G401 (cell line): ENCODE measurements at regions not wholly inside any gene's neighbourhood (a gene's known extent, or its start where the extent isn't known, plus 50 kb on each side); places are given as distances from the start of the nearest gene placed in this dataset.
"Not testable (repeated sequence)": the region's sequence is repeated elsewhere in the genome, so short reads cannot be mapped to it uniquely, and the experiment has no call there.

ENCODE experiments used
- DNase-seq: peaks from one replicate; pipeline ENCODE4 v3.0.0-alpha.2; 2015; ENCODE audit warnings: low spot score
- in situ Hi-C: cut with HindIII; loops from 2 replicates; pipeline ENCODE4 v1.10.0; 2016; ENCODE audit warnings: low sequenced_read_pairs, mixed read lengths

DNA sequence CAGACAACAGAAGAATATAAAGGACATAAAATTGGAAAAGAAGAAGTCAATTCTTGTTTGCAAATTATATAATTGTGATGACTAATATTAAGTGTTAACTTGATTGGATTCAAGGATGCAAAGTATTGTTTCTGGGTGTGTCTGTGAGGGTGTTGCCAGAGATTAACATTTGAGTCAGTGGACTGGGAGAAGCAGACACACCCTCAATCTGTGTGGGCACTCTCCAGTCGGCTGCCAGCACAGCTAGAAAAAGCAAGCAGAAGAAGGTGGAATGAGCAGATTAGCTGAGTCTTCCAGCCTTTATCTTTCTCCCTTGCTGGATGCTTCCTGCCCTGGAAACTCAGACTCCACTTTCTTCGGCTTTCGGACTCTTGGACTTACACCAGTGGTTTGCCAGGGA, 51.7 kb downstream of the UBE2NL start:
- DNase-seq = no peak
- in situ Hi-C loops = no loop called here

DNA sequence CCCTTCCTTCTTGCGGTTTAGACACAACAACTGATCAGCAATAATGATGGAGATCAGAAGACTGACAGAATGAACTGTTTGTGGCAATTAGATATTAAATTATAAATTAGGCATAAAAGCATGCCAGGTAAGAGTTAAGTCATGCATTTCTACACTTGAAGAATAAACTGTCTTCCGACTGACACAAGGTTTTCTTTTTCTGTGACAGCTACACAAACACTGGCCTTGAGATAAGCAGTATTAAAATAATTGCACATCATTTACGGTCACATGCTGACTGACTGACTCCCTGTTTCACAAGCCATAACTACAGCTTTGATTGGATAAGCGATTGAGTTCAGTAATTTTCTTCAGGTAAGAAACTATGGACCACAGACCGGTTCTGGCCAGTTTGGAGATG, 56.2 kb downstream of the UBE2NL start:
- in situ Hi-C loops = no loop called here
- DNase-seq = no peak

DNA sequence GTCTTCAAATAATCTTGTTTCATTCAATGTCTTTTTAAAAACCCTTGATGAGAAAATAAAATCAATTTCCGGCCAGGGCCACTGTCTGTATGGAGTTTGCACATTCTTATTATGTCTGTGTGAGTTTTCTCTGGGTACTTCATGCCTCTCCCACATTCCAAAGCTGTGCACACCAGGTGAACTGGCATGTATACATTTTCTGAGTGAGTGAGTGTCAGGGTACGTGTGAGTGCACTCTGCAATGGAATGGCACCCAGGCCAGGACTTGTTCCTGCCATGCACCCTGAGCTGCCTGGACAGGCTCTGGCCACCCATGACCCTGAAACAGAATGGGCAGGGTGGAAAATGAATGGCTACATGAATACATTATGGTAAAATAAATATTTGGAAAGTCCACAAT, 61.3 kb downstream of the UBE2NL start:
- in situ Hi-C loops = no loop called here
- no peak for DNase-seq

DNA sequence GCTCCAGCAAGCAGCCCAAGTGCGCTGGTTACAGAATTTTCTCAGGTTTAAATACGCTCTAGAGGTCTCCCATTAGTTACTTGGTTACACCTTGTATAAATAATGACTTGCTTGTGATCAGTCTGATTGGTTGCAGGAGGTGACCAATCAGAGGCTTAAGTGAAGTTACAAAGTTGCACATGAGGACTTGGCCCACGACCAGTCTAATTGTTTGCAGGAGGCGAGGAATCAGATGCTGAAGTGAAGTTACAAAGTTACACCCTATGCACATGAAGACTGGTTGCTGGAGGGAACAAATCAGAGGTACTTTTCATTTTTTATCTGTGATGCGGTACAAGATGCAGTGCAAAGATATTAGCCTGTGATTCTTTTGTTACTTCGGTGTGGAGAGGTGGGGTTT, 80.7 kb downstream of the UBE2NL start:
- in situ Hi-C loops = no loop called here
- DNase-seq = no peak

DNA sequence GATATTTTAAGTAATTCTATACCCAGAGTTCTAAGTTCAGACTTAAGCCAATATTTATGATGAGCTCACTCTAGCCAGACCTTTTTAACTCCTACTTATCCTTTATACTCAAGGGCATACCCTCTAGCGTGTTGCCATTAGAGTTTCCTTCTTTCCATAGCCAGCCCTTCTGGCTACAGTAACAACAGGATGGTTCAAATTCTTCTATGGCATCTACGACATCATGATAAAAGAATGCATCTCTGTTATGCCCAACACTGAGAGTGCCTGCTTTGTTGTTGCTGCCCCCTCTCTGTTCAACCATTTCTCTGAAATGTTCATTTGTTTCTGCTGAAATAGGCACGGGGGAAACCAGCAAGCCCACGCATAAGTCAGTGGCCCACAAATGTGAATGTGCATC, 104.5 kb downstream of the UBE2NL start:
- in situ Hi-C loops = no loop called here
- DNase-seq = no peak

DNA sequence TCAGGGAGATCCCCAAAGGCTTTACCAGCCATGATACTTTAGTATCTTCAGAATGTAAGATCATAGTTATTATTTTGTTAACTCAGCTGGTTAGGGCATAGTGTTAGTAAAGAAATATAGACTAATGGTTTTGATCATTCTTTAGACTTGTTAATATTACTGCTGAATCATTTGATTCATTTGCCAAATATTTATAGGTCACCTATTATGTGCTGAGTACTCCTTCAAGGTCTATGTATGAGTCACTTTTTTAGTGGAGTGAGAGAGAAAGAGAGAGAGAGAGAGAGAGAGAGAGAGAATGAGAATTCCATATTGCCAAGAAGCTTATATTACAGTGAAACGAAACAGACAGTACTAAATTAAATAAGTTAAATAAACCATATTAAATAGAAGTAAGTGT, 110.3 kb downstream of the UBE2NL start:
- in situ Hi-C loops = no loop called here

DNA sequence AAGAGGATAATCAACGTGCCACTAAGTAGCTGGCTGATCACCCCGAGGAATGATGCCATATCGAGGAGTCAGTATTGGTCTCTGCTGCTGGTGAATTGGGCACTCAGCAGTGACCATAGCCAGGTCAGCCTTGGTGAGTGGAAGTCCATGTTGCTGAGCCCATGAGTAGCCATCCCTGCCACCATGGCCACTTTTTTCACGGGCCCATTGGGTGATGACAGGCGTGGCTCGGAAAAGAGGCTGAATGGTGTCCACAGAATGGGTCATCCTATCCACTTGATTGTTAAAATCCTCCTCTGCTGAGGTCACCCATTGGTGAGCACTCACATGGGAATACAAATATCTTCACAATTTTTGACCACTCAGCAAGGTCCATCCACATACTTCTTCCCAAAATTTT, 114.4 kb downstream of the UBE2NL start:
- in situ Hi-C loops = no loop called here
- no peak for DNase-seq

More for the DNA sequence above, 110.3 kb downstream of the UBE2NL start:
- no peak for DNase-seq

DNA sequence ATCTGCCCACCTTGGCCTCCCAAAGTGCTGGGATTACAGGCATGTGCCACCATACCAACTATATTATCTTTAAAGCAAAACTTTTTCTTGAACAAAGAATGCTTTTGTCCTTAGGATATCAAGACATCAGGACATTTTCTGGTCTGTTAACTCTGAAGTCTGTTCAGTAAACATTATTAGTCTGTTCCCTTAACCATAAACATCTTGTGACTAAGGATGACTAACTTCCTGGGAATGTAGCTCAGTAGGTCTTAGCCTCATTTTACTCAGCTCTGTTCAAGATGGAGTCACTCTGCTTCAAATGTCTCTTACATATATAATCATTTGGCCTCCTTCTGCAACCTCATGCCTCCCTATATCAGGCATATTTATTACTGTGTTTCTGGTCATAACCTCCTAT, 122.9 kb downstream of the UBE2NL start:
- in situ Hi-C loops = no loop called here
- DNase-seq = no peak

DNA sequence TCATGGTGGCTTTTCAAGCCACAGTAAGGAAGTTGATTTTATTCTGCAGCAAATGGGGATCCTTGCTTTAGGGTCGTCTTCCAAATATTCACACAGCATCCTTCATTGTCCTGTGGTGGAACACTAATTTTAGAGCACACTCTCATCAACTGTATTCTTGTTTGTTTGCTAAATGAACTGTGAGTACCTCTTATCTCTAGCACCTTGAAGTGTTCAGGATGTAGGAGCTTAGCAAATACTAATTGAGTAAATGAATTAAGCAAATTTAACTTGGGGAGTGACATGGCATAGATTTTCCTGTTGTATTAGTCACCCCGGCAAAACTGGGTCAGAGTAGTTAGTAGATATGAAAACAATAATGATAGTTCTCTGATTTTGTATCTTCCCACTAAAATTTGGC, 156.9 kb downstream of the UBE2NL start:
- in situ Hi-C loops = no loop called here
- no peak for DNase-seq

DNA sequence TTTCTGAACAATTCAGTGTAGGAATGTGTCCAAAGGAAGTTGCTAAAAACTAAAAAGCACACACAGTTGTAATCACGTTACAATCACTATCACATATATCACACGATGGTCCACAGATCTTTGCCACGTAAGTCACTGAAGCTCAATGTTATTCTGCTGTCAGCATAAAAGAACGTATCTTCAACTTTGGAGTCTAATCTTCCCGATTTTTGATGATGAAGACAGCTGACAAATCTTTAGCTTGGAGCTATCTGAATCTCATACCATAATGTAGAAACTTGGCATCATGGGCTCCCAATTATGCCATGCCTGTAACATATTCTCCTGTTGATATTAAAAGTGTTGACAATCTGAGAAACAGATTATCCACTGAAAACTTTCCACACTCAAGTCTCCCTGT, 158.4 kb downstream of the UBE2NL start:
- in situ Hi-C loops = no loop called here
- DNase-seq = no peak

DNA sequence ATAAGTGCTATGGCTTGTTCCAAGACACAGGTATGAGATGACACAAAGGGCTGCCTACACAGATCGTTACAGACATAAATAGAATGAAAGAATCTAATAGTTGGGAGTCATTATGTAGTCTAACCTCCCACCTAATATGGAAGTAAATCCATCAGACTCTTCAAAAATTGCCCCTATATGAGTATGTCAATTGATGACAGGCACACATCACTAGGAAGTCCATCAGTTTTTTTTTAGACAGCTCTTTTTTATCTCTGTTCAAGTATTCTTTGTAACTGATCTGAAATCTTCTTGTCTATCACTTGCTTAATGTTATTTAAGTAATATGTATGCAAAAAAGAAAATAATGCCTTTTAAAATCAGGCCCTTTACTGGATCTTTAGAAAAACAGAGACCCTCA, 191.6 kb downstream of the UBE2NL start:
- in situ Hi-C loops = no loop called here
- DNase-seq = no peak

DNA sequence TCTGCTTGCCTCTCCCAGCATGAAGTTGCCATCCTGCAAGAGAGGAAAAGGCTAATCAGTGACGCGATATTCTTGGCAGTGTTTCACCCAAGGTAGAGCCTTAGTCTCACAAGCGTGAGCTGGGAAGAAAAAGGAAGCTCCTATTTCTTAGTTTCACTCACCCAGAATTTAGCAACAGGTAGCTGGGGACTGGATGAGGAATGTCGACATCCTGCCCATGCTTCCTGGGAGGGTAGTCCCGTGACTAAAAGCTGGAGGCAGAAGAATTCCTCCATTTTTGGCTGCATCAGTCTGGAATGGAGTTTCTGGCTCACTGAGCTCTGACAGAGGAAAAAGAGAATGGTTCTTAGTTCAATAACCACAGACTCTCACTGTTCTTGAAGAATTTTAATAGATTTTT, 198.4 kb downstream of the UBE2NL start:
- in situ Hi-C loops, DNase-seq: not testable (repeated sequence)

DNA sequence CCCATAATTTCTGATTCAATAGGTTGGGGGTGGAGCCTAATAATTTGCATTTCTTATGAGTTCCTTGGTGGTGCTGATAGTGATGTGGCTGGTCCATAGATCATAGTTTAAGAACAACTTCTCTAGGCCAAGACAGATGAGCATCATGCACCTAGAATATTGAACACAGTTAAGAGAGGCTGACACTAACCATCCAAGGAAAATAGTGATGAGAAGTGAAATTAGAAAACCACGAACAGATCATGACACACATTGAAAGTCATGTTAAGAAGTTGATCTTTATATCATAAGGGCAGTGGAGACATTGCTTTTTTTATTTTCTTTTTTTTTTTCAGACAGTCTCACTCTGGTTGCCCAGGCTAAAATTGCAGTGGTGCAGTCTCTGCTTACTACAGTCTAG, 205.8 kb downstream of the UBE2NL start:
- in situ Hi-C loops, DNase-seq: not testable (repeated sequence)

DNA sequence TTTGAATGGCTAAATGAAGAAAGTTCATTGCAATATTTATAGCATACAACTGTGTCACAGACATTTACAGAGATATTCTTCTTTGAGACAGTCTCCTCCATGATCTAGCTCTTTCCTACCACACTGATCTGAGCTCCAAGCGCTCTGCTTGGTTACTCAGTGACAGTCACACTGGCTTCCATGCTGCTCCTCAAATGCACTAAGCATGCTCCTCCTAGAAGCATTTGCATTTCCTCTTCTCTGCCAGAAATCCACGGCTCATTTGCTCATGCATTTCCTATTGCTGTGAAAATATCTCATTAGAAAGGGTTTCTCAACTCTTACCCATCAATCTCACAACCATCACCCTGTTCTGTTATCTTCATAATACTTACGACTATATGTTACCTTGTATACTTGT, 208.2 kb downstream of the UBE2NL start:
- DNase-seq, in situ Hi-C loops: not testable (repeated sequence)

DNA sequence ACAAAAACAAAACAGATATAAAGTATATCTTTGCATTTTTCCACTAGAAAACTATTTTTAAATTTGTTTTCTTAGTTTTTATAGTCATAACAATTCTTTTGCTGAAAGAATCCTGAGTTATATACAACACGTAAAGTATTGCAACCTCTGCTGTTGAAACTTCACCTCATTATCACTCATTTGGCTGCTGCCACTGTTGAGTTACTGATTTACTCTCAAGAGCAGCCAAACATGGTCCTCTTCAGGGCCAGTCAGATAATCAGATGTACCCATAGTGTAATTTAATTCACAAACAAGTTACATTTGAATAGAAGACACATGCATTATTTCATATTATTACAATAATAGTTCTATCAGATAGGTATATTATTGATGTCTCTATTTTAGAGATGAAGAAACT, 235.6 kb downstream of the UBE2NL start:
- DNase-seq, in situ Hi-C loops: not testable (repeated sequence)

DNA sequence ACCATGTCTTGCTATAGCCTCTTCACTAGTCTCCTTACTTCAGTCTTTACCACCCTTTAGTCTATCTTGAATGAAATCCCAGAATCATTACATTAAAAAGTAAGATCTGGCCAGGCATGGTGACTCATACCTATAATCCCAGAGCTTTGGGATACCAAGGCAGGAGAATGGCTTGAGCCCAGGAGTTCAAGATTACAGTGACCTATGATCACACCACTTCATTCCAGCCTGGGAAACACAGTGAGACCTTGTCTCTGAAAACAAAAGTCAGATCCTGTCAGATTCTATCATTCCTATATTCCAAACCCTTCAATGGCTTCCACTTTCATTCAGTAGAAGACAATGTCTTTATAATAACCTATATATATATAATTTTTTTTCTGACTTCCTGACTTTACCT, 237.7 kb downstream of the UBE2NL start:
- in situ Hi-C loops, DNase-seq: not testable (repeated sequence)

DNA sequence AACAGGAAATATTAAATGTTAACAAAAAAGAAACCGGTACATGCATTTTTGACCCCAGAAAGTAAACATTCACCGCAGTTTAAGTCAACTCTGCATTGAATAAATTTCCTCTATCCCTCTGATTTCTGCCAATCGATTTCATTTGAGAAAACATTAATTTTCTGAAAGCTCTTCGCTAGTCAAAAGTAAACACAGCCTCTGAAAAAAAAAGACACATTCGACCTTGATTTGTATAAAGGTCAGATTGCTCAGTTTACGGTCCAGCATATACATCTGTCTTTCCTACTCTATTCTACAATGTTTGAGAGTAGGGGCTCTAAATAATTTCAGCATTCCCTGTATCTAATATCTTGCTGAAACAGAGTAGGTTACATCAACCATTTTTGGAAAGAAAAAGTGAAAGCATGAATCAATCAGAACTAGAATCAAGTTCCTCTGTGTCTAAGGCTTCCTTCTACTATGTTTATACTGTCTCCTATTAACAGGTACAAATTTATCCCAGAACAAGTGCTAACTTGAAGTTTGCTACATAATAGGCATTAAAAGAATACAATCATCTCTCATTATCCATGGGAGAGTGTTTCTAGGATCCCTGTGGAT, 243.8 kb downstream of the UBE2NL start:
- DNase-seq, in situ Hi-C loops: not testable (repeated sequence)

DNA sequence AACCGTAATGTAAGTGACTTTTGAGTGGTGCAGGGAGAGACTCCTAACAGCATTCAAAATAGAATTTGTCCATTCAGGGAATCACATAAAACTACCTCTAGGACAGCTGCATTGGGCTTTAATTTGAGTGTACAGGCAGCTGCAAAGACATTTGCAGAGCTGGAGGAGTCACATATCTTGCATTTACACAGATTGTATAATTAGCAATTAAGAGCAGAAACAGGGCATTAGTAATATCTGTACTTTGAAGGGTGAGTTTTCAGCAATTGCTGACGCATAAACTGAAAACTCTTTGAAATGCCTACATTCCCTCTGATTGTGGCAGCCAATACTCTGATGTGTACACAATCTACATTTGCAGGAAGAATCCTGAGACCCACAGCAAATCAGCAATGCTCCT, 245.6 kb downstream of the UBE2NL start:
- in situ Hi-C loops, DNase-seq: not testable (repeated sequence)

DNA sequence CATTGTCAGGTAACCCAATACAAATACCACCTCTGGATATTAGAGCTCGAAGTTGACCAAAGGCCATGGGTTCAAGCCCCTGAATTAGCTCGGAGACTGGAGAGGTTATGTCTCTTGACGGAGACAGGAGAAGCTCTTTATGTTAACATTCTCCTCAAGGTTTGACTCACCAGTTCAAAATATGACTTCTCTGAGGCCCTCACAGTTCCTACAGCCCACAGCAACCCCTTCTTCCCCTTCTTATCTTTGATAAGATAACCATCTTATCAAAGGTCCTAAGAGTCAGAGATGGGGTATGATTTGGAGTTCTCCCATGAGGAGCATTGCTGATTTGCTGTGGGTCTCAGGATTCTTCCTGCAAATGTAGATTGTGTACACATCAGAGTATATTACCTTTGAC, 246.6 kb downstream of the UBE2NL start:
- DNase-seq, in situ Hi-C loops: not testable (repeated sequence)

DNA sequence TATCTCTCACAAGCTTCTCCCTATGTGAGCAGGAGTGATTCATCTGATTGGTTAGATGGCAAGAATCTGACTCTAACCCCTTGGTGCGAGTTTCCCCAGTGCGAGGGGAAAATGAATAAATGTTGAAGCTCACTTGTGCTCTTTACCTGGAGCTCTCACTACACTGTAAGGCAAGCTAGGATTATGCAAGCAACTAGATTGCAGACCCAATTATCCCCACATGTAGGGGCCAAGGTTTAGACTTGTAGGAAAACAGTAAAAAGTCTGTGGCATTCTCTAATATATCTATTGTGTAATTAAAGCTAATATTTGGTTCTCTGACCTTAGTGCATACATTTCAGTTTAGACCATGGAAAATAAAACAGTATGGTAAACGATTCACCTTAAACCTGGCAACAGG, 247.2 kb downstream of the UBE2NL start:
- DNase-seq, in situ Hi-C loops: not testable (repeated sequence)

DNA sequence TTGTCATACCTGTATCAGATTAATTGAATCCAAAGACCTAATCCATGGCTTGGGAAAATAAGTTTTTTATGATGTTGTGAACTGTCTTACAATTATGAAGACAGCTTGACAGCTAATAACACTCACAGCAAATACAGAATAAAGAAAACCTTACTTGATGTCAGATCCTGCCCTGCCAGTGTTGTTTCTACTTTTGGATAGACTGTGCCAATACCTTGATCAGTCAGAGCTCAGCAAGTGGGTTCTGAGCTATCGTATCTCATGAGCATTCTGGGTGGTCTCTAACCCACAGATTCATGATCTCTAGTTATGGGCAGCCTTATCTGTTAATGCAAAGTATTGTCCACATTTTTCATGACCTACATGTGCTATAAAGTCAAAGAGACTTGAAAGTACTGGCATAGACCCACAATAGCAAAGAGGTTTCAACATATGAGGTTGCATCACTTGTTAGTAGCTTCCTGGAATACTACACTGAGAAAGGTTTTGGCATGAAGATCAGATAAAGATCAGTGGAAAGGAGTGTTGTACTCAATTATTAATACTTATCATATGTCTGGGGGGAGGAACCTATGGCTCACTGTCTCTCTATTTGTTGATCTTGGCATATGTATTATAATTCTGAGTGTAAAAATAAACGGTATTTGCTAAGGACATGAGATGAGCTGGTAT, 250.7 kb downstream of the UBE2NL start:
- in situ Hi-C loops = not testable (repeated sequence)

More for the DNA sequence above, 250.7 kb downstream of the UBE2NL start:
- DNase-seq = not testable (repeated sequence)
